PC-3 (cell line): ENCODE measurements at regions not wholly inside any gene's neighbourhood (a gene's known extent, or its start where the extent isn't known, plus 50 kb on each side); places are given as distances from the start of the nearest gene placed in this dataset.

Experiments
- ATAC-seq: fragments of 200-7000 bp; cut with Tn5 transposase; 2 replicates; pipeline ENCODE4 v1.9.1; 2020; ENCODE audit warnings: mild to moderate bottlenecking, moderate library complexity
- BruUV-seq: library from RNA; stranded (reverse); fragments of 400-500 nt; replicated peaks from 2 replicates; lab custom pipeline; 2021; lab: Mats Ljungman, UMichigan
- CTCF ChIA-PET: fragments of 300-600 bp; sonication (Branson Sonifier 250); formaldehyde crosslinking; loops from one replicate; lab custom pipeline; 2022; ENCODE audit warnings: antibody characterized with exemption; lab: Charles Lee
- POLR2A ChIA-PET: fragments of 300-600 bp; sonication (Branson Sonifier 250); formaldehyde crosslinking; loops from one replicate; lab custom pipeline; 2022; ENCODE audit warnings: antibody characterized with exemption; ENCODE audit not compliant: unreplicated experiment; lab: Charles Lee
- DNase-seq: peaks from one replicate; pipeline ENCODE4 v3.0.0-alpha.2; 2015
- H2AFZ ChIP-seq: fragments of 300-600 bp; sonication (generic); 2 replicates; pipeline ENCODE4 v1.6.0; 2016; ENCODE audit warnings: antibody characterized with exemption, low read length
- H3F3A ChIP-seq: fragments of 300-600 bp; sonication (generic); one replicate; pipeline ENCODE4 v1.6.0; 2017; ENCODE audit warnings: antibody characterized with exemption, low read length, control low read depth, mild to moderate bottlenecking; ENCODE audit not compliant: unreplicated experiment
- H3K27ac ChIP-seq: fragments of 300-600 bp; sonication (generic); 2 replicates; pipeline ENCODE4 v1.5.1; 2016; ENCODE audit warnings: mild to moderate bottlenecking, low read length
- H3K27me3 ChIP-seq: fragments of 300-600 bp; sonication (generic); 2 replicates; pipeline ENCODE4 v1.6.1; 2016; ENCODE audit warnings: low read length, mixed read lengths
- H3K36me3 ChIP-seq: fragments of 300-600 bp; sonication (generic); 2 replicates; pipeline ENCODE4 v1.6.1; 2016; ENCODE audit warnings: low read depth, mixed run types, low read length, mixed read lengths
- H3K4me1 ChIP-seq: fragments of 300-600 bp; sonication (generic); 2 replicates; pipeline ENCODE4 v1.5.1; 2016; ENCODE audit warnings: low read length; ENCODE audit not compliant: insufficient read depth
- H3K4me2 ChIP-seq: fragments of 300-600 bp; sonication (generic); 2 replicates; pipeline ENCODE4 v1.6.0; 2016; ENCODE audit warnings: low read length
- H3K4me3 ChIP-seq: fragments of 300-600 bp; sonication (generic); 2 replicates; pipeline ENCODE4 v1.5.1; 2016; ENCODE audit warnings: mild to moderate bottlenecking, low read length, mixed read lengths
- H3K79me2 ChIP-seq: fragments of 300-600 bp; sonication (generic); 2 replicates; pipeline ENCODE4 v1.6.1; 2017; ENCODE audit warnings: low read length, mixed read lengths
- H3K9ac ChIP-seq: fragments of 300-600 bp; sonication (generic); 2 replicates; pipeline ENCODE4 v1.6.0; 2016; ENCODE audit warnings: mild to moderate bottlenecking, low read length
- H3K9me2 ChIP-seq: fragments of 300-600 bp; sonication (generic); replicated peaks from 2 replicates; pipeline ENCODE4 v1.6.1; 2016; ENCODE audit warnings: mixed run types, low read length, mixed read lengths
- H3K9me3 ChIP-seq: fragments of 300-600 bp; sonication (generic); 2 replicates; pipeline ENCODE4 v1.6.1; 2016; ENCODE audit warnings: low read length, mixed read lengths
- H4K20me1 ChIP-seq: fragments of 300-600 bp; sonication (generic); 2 replicates; pipeline ENCODE4 v1.6.1; 2016; ENCODE audit warnings: low read length, mixed read lengths
- CTCF ChIP-seq: fragments of 300-600 bp; sonication (generic); conservative IDR thresholded peaks from 2 replicates; pipeline ENCODE4 v1.5.1; 2017; ENCODE audit warnings: antibody characterized with exemption, low read depth, mild to moderate bottlenecking, low read length
- EZH2 ChIP-seq: fragments of 300-600 bp; sonication (generic); IDR thresholded peaks from one replicate; pipeline ENCODE4 v1.6.1; 2017; ENCODE audit warnings: antibody characterized with exemption, mild to moderate bottlenecking, low read length; ENCODE audit not compliant: unreplicated experiment
- EZH2phosphoT487 ChIP-seq: fragments of 300-600 bp; sonication (generic); IDR thresholded peaks from 2 replicates; pipeline ENCODE4 v1.6.1; 2018; ENCODE audit warnings: mild to moderate bottlenecking, antibody characterized with exemption, low read length, borderline replicate concordance
- intact Hi-C: fragments of 100-400 bp; cut with micrococcal nuclease; formaldehyde crosslinking; loops from 2 replicates; pipeline ENCODE4 v1.9.0; 2023

- H3K36me3 ChIP-seq = no peaks in the 10 kb centered on the region
- ChIA-PET CTCF (interaction anchor here (0.6 kb wide), 1 partner anchor 45 kb away, joined by 3 read pairs; no protein-coding TSS in a partner anchor), POLR2A (no interaction called here)
- H3K27ac ChIP-seq = no peak overlapping the region
- H4K20me1 ChIP-seq = no peaks in the 10 kb centered on the region
- H3K79me2 ChIP-seq = no peaks in the 10 kb centered on the region
- H3K4me2 ChIP-seq = no peak overlapping the region
- ATAC-seq (no peak), DNase-seq (no peak)
- H3F3A ChIP-seq = no peaks in the 10 kb centered on the region
- TF ChIP-seq EZH2 = no peak
- no peak overlapping the region for H3K9ac ChIP-seq
- peaks cover 53% of the 10 kb centered on the region for H3K27me3 ChIP-seq
- no peaks in the 10 kb centered on the region for H3K9me3 ChIP-seq
- no peak overlapping the region for H3K4me3 ChIP-seq
- no peaks in the 10 kb centered on the region for H3K9me2 ChIP-seq
- no TSS peak for BruUV-seq
- intact Hi-C loops = no loop called here
- H3K4me1 ChIP-seq = no peaks in the 10 kb centered on the region
- no peak overlapping the region for H2AFZ ChIP-seq
These were observed 88.1 kb upstream of the PIEZO2 start for GRCh38 chr18:11237484-11237883.

- POLR2A ChIA-PET = no interaction called here
These were observed 87.7 kb upstream of the PIEZO2 start for GRCh38 chr18:11237066-11237465.

GRCh38 chr18:11224153-11224552, 74.8 kb upstream of the PIEZO2 start:
- TF ChIP-seq EZH2phosphoT487 (no peak), EZH2 (no peak), CTCF (no peak)
- Histone ChIP-seq H3K9ac (no peak overlapping the region), H4K20me1 (no peaks in the 10 kb centered on the region), H2AFZ (no peak overlapping the region), H3K36me3 (no peaks in the 10 kb centered on the region), H3K4me3 (no peak overlapping the region), H3K79me2 (no peaks in the 10 kb centered on the region), H3K9me2 (no peaks in the 10 kb centered on the region), H3F3A (no peaks in the 10 kb centered on the region), H3K9me3 (no peaks in the 10 kb centered on the region), H3K4me1 (no peaks in the 10 kb centered on the region), H3K27ac (no peak overlapping the region), H3K4me2 (no peak overlapping the region), H3K27me3 (peaks cover 47% of the 10 kb centered on the region)
- no peak for ATAC-seq
- no peak for DNase-seq
- no TSS peak for BruUV-seq
- intact Hi-C loops = no loop called here
- ChIA-PET POLR2A (no interaction called here), CTCF (no interaction called here)

More at GRCh38 chr18:11237066-11237465, 87.7 kb upstream of the PIEZO2 start:
- Histone ChIP-seq H3K9ac (no peak overlapping the region), H3K27ac (no peak overlapping the region), H3K79me2 (no peaks in the 10 kb centered on the region), H3K9me2 (no peaks in the 10 kb centered on the region), H3K4me1 (no peaks in the 10 kb centered on the region), H3K27me3 (peaks cover 56% of the 10 kb centered on the region), H2AFZ (no peak overlapping the region), H3K9me3 (no peaks in the 10 kb centered on the region), H3K36me3 (no peaks in the 10 kb centered on the region), H4K20me1 (no peaks in the 10 kb centered on the region), H3K4me3 (no peak overlapping the region), H3K4me2 (no peak overlapping the region), H3F3A (no peaks in the 10 kb centered on the region)
- no TSS peak for BruUV-seq
- CTCF ChIA-PET = no interaction called here
- intact Hi-C loops = no loop called here
- TF ChIP-seq CTCF (no peak), EZH2 (no peak), EZH2phosphoT487 (no peak)
- ATAC-seq (no peak), DNase-seq (no peak)
